ENCODE measurements at regions not wholly inside any gene's neighbourhood (a gene's known extent, or its start where the extent isn't known, plus 50 kb on each side); places are given as distances from the start of the nearest gene placed in this dataset.

GRCh38 chr6:4364711-4365110 lies 229.3 kb upstream of the ECI2 start:
- TF ChIP-seq CTCF (IDR thresholded peaks at IDR 0.05) (no peak), POLR2A (IDR thresholded peaks at IDR 0.05) (no peak)

All from adrenal gland (tissue), 5 donors.